GM18499 (cell line): ENCODE measurements at regions not wholly inside any gene's neighbourhood (a gene's known extent, or its start where the extent isn't known, plus 50 kb on each side); places are given as distances from the start of the nearest gene placed in this dataset.
"Not testable (repeated sequence)": the region's sequence is repeated elsewhere in the genome, so short reads cannot be mapped to it uniquely, and the experiment has no call there.

Source experiments
- ATAC-seq: cut with Tn5 transposase; IDR thresholded peaks from one replicate; pipeline ENCODE4 v1.9.1; 2021; ENCODE audit warnings: moderate number of reproducible peaks; ENCODE audit not compliant: insufficient read depth, unreplicated experiment

DNA sequence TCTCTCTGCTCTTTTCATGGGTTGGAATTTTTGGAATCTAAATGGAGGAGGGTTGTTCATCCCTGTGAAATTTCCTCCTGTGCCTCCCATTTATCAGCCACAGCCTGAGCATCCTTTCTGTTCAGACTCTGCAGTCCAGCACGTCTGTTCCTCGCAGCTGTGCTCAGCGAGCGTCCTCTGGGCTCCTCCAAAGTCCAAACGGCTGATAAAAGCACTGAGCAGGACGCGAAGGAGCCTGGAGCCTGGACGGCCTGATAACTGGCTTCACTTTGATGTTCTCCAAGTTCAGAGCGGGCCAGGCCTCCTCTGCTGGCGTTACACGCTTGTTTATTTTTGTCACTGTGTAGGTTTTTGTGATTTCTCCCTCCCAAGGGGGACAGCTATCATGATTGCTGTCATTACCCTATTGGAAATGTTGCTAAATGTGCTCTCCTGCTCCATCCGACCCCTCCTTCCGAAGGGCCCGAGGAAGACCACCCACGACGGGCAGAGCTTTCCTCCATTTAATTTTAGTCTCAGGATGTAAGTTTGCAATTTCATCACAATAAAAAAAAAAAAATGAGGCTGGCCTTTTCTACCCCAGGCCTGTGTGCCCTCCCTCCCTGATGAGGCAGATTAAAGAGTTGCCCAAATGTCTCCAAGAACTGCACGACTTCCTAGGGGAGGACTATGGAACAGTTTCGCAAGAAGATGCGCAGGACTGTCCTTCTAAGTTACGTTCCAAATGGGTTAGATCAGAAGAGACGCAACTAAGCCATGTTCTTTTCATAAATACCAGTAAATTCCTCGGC, 290.5 kb upstream of the FOXF1 start:
- no peak for ATAC-seq

GRCh38 chr16:86220561-86220960, 289.8 kb upstream of the FOXF1 start:
- no peak for ATAC-seq

- no peak for ATAC-seq
Measured at GRCh38 chr16:86221085-86221484, 289.2 kb upstream of the FOXF1 start.

GRCh38 chr16:86222547-86222946, 287.8 kb upstream of the FOXF1 start:
- no peak for ATAC-seq

- no peak for ATAC-seq
Measured at GRCh38 chr16:86222965-86223551, 287.3 kb upstream of the FOXF1 start.

GRCh38 chr16:86224126-86224525, 286.2 kb upstream of the FOXF1 start:
- ATAC-seq: no peak

DNA sequence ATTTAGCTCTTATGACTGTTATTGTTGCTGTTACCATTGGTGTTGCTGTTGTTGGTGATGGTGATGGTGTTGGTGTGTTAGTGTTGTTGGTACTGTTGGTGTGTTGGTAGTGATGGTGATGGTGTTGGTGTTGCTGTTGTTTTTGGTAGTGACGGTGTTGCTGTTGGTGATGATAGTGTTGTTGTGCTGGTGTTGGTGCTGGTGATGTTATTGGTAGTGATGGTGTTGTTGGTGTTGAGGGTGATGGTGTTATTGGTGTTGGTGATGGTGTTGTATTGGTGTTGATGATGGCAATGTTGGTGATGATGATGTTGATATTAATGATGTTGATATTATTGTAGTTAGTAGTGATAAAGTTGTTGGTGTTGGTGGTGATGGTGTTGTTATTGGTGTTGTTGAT, 285.7 kb upstream of the FOXF1 start:
- ATAC-seq: no peak

DNA sequence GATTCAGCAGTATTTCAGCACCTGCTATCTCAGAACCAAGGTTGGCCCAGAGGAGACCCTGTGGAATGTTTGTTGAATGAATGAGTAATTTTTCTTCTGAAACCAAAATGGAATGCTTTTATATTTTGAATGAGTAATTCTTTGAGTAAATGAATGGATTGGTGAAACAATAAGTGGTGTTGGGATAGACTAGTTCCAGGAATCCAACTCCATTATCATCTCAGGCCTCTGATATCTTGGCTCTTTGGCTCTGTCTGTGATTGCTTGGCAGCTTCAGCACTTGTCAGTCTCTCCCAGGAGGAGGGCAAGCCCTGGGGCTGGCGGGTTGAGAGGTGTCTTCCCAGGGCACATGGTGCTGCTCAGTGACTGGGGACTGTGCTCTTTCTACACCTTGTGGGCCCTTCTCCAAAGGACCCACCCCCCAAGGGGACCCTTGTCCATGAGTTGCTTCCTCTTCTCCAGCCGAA, 284.4 kb upstream of the FOXF1 start:
- no peak for ATAC-seq

- no peak for ATAC-seq
Measured at GRCh38 chr16:86227041-86227440, 283.3 kb upstream of the FOXF1 start.

DNA sequence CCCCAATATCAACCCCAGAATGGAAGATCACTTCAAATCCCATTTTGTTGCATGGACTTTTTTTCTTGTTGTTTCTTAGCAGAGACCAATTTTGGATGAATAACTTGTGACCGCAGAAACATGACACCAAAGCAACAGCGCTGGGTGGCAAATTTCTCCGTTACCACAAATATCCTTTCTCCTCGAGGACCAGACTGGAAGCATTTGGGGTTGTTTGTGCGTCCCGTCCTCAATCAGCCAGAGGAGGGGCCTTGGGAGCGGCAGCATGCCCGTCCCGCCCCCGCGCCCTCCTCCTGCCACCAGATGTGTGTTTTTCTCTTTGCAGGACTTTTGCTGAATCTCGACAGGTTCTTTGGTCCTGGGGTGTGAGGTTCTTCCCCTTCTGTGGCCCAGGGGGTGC, 282.5 kb upstream of the FOXF1 start:
- no peak for ATAC-seq

- ATAC-seq: no peak
Measured at GRCh38 chr16:86228713-86229112, 281.6 kb upstream of the FOXF1 start.

- ATAC-seq: no peak
Measured at GRCh38 chr16:86229283-86229682, 281.0 kb upstream of the FOXF1 start.

GRCh38 chr16:86229866-86230656, 280.3 kb upstream of the FOXF1 start:
- ATAC-seq: no peak

DNA sequence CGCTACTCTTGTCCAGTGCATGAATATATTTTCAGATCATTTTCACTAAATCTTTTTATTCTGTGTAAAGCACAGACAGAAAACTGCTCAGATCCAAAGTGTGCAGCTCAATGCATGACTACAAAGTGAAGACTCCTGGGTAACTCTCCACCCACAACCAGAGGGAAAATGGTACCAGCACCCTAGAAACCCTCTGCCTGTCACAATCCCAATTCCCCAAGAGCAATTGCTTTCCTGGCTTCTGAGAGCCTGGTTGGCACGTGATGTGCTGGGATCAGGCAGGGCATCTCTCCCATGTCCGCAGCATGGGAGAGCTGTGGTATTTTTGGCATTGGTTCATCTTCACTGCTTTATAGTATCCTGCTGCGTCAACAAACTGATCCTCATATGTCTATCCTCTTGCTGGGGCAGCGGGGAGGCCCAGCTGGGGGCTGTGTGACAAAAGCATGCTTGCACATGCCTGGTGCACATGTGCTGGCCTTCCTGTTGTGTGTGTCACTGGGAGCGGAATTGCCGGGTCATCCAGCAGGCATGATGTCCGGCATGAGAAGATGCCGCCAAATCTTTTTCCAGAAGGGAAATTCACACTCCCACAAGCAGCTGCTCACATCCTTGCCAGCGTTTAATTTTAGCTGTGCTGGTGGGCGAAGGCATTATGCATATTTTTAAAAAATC, 278.9 kb upstream of the FOXF1 start:
- ATAC-seq: no peak

GRCh38 chr16:86231996-86232350, 278.4 kb upstream of the FOXF1 start:
- ATAC-seq: no peak

- ATAC-seq: no peak
Measured at GRCh38 chr16:86232496-86232895, 277.8 kb upstream of the FOXF1 start.

- not testable (repeated sequence) for ATAC-seq
Measured at GRCh38 chr16:86233506-86233905, 276.8 kb upstream of the FOXF1 start.

DNA sequence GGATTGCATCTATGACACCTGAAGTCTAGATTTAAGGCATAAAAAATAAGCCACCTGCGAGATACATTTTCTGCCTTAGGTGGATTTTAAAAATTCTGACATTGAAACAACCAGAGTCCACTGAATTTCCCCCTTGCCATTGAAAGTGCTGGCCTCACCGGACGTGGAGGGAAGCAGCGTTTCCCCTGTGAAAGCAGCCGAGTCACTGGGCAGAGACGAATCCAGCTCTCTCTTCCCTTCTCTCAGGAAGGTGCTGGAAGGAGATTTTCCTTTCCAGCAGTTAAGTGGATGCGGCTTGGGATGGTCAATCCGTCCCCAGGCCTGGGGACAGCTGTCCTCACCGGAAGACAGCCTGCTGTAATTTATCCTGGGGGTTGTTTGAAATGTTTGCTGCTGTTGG, 270.9 kb upstream of the FOXF1 start:
- ATAC-seq: no peak

DNA sequence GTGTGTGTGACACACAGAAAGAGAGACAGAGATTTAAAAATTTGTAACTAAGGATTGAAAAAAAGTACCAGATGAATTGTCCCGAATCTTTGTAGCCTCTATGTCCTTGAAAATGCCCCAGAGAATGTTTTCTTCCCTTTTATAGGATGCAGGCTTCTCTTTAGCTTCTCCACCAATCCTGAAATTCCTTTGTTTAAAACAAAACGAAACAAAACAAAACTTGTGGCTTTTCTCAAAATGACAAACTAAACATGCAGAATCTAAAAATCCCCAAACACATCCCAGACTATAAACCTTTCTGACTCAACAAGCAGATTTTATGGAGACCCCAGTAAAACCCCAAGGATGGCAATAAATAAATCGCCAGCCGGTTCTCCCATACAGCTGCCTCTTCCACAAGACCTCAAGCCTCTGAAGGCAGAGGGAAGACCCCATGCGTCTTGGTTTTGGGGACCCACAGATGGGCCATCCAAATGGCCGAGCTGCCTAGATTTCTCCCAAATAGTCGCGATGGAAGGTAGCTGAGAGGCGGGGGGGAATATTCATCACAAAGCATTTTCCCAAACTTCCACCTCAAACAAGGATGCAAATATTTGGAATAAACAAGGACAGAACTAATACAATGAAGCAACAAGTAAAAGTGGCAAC, 269.5 kb upstream of the FOXF1 start:
- ATAC-seq: no peak

DNA sequence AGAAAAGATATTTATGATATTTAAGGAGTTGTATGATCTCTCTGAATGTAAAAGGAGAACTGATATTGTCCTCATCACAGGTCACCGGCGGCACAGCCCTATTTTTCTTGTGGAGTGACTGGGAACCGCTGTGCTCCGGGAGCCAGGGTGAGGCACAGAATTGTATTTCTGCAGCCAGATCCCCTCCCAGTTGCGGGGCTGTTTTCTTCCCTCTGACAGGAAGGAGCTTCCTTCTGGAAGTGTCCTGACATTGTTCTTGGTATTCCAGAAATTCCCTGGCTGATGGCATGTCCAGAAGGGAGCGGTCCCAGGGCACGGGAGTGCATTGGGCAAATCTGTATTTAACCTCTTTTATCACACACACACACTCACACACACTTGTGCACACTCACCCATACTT, 268.6 kb upstream of the FOXF1 start:
- no peak for ATAC-seq
